IMR-90 (cell line): ENCODE measurements at regions not wholly inside any gene's neighbourhood (a gene's known extent, or its start where the extent isn't known, plus 50 kb on each side); places are given as distances from the start of the nearest gene placed in this dataset.

Experiments
- ATAC-seq: fragments of 200-7000 bp; cut with Tn5 transposase; 2 replicates; pipeline ENCODE4 v1.9.1; 2020; ENCODE audit warnings: low read depth, mild to moderate bottlenecking, moderate library complexity
- BruUV-seq: library from RNA; stranded (reverse); fragments of 400-500 nt; replicated peaks from 2 replicates; lab custom pipeline; 2021; lab: Mats Ljungman, UMichigan
- CTCF ChIA-PET: fragments of 300-600 bp; formaldehyde crosslinking; extraction: SDS; loops from one replicate; lab custom pipeline; 2021; ENCODE audit warnings: antibody characterized with exemption; lab: Yijun Ruan, JAX
- POLR2A ChIA-PET: fragments of 300-600 bp; sonication (Branson Sonifier 250); formaldehyde crosslinking; loops from one replicate; lab custom pipeline; 2022; ENCODE audit warnings: antibody characterized with exemption; ENCODE audit not compliant: unreplicated experiment; lab: Charles Lee
- DNase-seq: peaks from one replicate; pipeline ENCODE4 v3.0.0; 2013
- H2AFZ ChIP-seq: replicated peaks from 2 replicates; pipeline ENCODE3; 2013; ENCODE audit warnings: low read length, mild to moderate bottlenecking; ENCODE audit not compliant: poor library complexity
- H2AK5ac ChIP-seq: 2 replicates; pipeline ENCODE4 v1.6.1; 2013; ENCODE audit warnings: low read depth, low read length, inconsistent platforms
- H2AK9ac ChIP-seq: replicated peaks from 2 replicates; pipeline ENCODE3; 2013; ENCODE audit warnings: mild to moderate bottlenecking, low read depth, low read length, moderate library complexity; ENCODE audit not compliant: poor library complexity
- H2BK120ac ChIP-seq: 2 replicates; pipeline ENCODE4 v1.6.1; 2013; ENCODE audit warnings: low read depth, low read length, inconsistent platforms
- H2BK15ac ChIP-seq: 3 replicates; pipeline ENCODE4 v1.6.1; 2013; ENCODE audit warnings: low read depth, low read length, inconsistent platforms
- H2BK20ac ChIP-seq: 2 replicates; pipeline ENCODE4 v1.6.1; 2013; ENCODE audit warnings: low read depth, mild to moderate bottlenecking, inconsistent platforms, low read length, moderate library complexity
- H2BK5ac ChIP-seq: 2 replicates; pipeline ENCODE4 v1.6.1; 2013; ENCODE audit warnings: mild to moderate bottlenecking, low read depth, low read length, inconsistent platforms; ENCODE audit not compliant: poor library complexity, severe bottlenecking
- H3K14ac ChIP-seq: replicated peaks from 2 replicates; pipeline ENCODE4 v1.6.1; 2013; ENCODE audit warnings: low read depth, low read length, inconsistent platforms
- H3K18ac ChIP-seq: 2 replicates; pipeline ENCODE4 v1.6.1; 2013; ENCODE audit warnings: low read depth, low read length, control low read depth
- H3K23ac ChIP-seq: 2 replicates; pipeline ENCODE4 v1.6.1; 2013; ENCODE audit warnings: low read depth, low read length, inconsistent platforms
- H3K27ac ChIP-seq: 2 replicates; pipeline ENCODE4 v1.5.1; 2013; ENCODE audit warnings: mild to moderate bottlenecking, control low read depth, low read length; ENCODE audit not compliant: insufficient read depth
- H3K27me3 ChIP-seq: 2 replicates; pipeline ENCODE4 v1.6.1; 2013; ENCODE audit warnings: low read length; ENCODE audit not compliant: control insufficient read depth, insufficient read depth
- H3K36me3 ChIP-seq: 2 replicates; pipeline ENCODE4 v1.6.1; 2013; ENCODE audit warnings: low read length, mixed read lengths; ENCODE audit not compliant: control insufficient read depth, insufficient read depth
- H3K4ac ChIP-seq: 2 replicates; pipeline ENCODE4 v1.6.1; 2013; ENCODE audit warnings: low read depth, low read length, inconsistent platforms
- H3K4me1 ChIP-seq: 2 replicates; pipeline ENCODE4 v1.6.1; 2013; ENCODE audit warnings: low read length, mixed read lengths; ENCODE audit not compliant: control insufficient read depth, insufficient read depth
- H3K4me2 ChIP-seq: 2 replicates; pipeline ENCODE4 v1.6.1; 2013; ENCODE audit warnings: low read depth, mild to moderate bottlenecking, control low read depth, low read length, moderate library complexity
- H3K4me3 ChIP-seq: 2 replicates; pipeline ENCODE4 v1.5.1; 2013; ENCODE audit warnings: low read depth, mild to moderate bottlenecking, control low read depth, low read length, moderate library complexity; ENCODE audit not compliant: insufficient read depth
- H3K56ac ChIP-seq: 2 replicates; pipeline ENCODE4 v1.6.1; 2013; ENCODE audit warnings: low read length, inconsistent platforms; ENCODE audit not compliant: insufficient read depth; ENCODE audit errors: extremely low read depth
- H3K79me1 ChIP-seq, 2 experiments: 2 replicates each; pipeline ENCODE4 v1.6.1; 2013; ENCODE audit warnings: low read length in 2 of 2, inconsistent platforms in 1 of 2, low read depth in 1 of 2
- H3K9ac ChIP-seq: 2 replicates; pipeline ENCODE4 v1.6.1; 2013; ENCODE audit warnings: low read depth, low read length, control low read depth
- H3K9me1 ChIP-seq: 2 replicates; pipeline ENCODE4 v1.6.1; 2013; ENCODE audit warnings: low read length, inconsistent platforms; ENCODE audit not compliant: insufficient read depth
- H3K9me3 ChIP-seq: 2 replicates; pipeline ENCODE4 v1.6.1; 2013; ENCODE audit warnings: low read length; ENCODE audit not compliant: control insufficient read depth, insufficient read depth
- H4K20me1 ChIP-seq: 2 replicates; pipeline ENCODE4 v1.6.1; 2013; ENCODE audit warnings: low read length, inconsistent platforms; ENCODE audit not compliant: insufficient read depth
- H4K5ac ChIP-seq: 2 replicates; pipeline ENCODE4 v1.6.1; 2013; ENCODE audit warnings: mild to moderate bottlenecking, low read depth, low read length, control low read depth
- H4K8ac ChIP-seq, 2 experiments: 2 replicates each; pipeline ENCODE4 v1.6.1; 2013; ENCODE audit warnings: low read depth in 2 of 2, low read length in 2 of 2, control low read depth in 1 of 2, inconsistent platforms in 1 of 2
- H4K91ac ChIP-seq: 2 replicates; pipeline ENCODE4 v1.6.1; 2013; ENCODE audit warnings: low read depth, low read length, inconsistent platforms; ENCODE audit not compliant: insufficient read depth
- BHLHE40 ChIP-seq: fragments of 150-350 bp; IDR thresholded peaks from 2 replicates; pipeline ENCODE4 v1.6.1; 2016; ENCODE audit warnings: mild to moderate bottlenecking, low read depth, low read length
- CEBPB ChIP-seq: IDR thresholded peaks from 2 replicates; pipeline ENCODE4 v1.6.1; 2012; ENCODE audit warnings: low read depth, low read length, improper control_type of control experiment
- CHD1 ChIP-seq: IDR thresholded peaks from 2 replicates; pipeline ENCODE4 v1.6.1; 2012; ENCODE audit warnings: low read depth, low read length, improper control_type of control experiment
- FOS ChIP-seq: fragments of 150-350 bp; IDR thresholded peaks from 2 replicates; pipeline ENCODE4 v1.6.1; 2016; ENCODE audit warnings: low read depth, low read length
- MAFK ChIP-seq: IDR thresholded peaks from 2 replicates; pipeline ENCODE4 v1.6.1; 2012; ENCODE audit warnings: low read depth, low read length, improper control_type of control experiment
- MAZ ChIP-seq: IDR thresholded peaks from 2 replicates; pipeline ENCODE4 v1.6.1; 2012; ENCODE audit warnings: low read depth, mild to moderate bottlenecking, low read length, improper control_type of control experiment, moderate library complexity, borderline replicate concordance
- MXI1 ChIP-seq: IDR thresholded peaks from 2 replicates; pipeline ENCODE4 v1.6.1; 2012; ENCODE audit warnings: low read depth, mild to moderate bottlenecking, low read length, moderate library complexity, borderline replicate concordance
- NFE2L2 ChIP-seq: fragments of 150-350 bp; IDR thresholded peaks from 2 replicates; pipeline ENCODE4 v1.6.1; 2016; ENCODE audit warnings: low read depth, mild to moderate bottlenecking, low read length
- POLR2A ChIP-seq: IDR thresholded peaks from 2 replicates; pipeline ENCODE4 v1.6.1; 2012; ENCODE audit warnings: mild to moderate bottlenecking, low read depth, low read length
- RAD21 ChIP-seq: IDR thresholded peaks from 2 replicates; pipeline ENCODE4 v1.6.1; 2012; ENCODE audit warnings: low read length, improper control_type of control experiment
- RCOR1 ChIP-seq: IDR thresholded peaks from 2 replicates; pipeline ENCODE4 v1.6.1; 2012; ENCODE audit warnings: mild to moderate bottlenecking, low read length, improper control_type of control experiment; ENCODE audit not compliant: insufficient replicate concordance
- RFX5 ChIP-seq: IDR thresholded peaks from 2 replicates; pipeline ENCODE4 v1.8.0; 2012; ENCODE audit warnings: low read depth, mild to moderate bottlenecking, low read length, moderate library complexity
- SMC3 ChIP-seq: fragments of 150-350 bp; IDR thresholded peaks from 2 replicates; pipeline ENCODE4 v1.6.1; 2016; ENCODE audit warnings: low read depth, mild to moderate bottlenecking, antibody characterized with exemption, low read length, moderate library complexity
- WGBS, 2 experiments: methylation state at CpG; one replicate each; pipeline versions ENCODE4 v1.1.5 to v1.1.7; 2013; ENCODE audit warnings: missing lambda C conversion rate in 2 of 2; ENCODE audit not compliant: insufficient read length in 1 of 2; ENCODE audit errors: extremely low coverage in 2 of 2; 5-methylcytosine and 5-hydroxymethylcytosine counted together
- dilution Hi-C: fragments of 300-500 bp; cut with HindIII; formaldehyde crosslinking; loops from one replicate; pipeline ENCODE4 v1.14.3; 2018; ENCODE audit warnings: low sequenced_read_pairs; ENCODE audit not compliant: unreplicated experiment
- in situ Hi-C: fragments of 300-500 bp; cut with MboI; formaldehyde crosslinking; loops from 3 replicates; pipeline ENCODE4 v1.14.3; 2019; ENCODE audit warnings: low sequenced_read_pairs, inconsistent platforms, mixed read lengths
- intact Hi-C: fragments of 100-400 bp; cut with micrococcal nuclease; formaldehyde crosslinking; loops from 2 replicates; pipeline ENCODE4 v1.10.0; 2022
- TF ChIP-seq, protein P1 (sequence below): fragments of 150-350 bp; IDR thresholded peaks from 2 replicates; pipeline ENCODE4 v1.6.1; 2017; ENCODE audit warnings: mild to moderate bottlenecking, antibody characterized with exemption, low read length, low read depth
- TF ChIP-seq, protein P2 (sequence below): conservative IDR thresholded peaks from 2 replicates; pipeline ENCODE4 v1.5.1; 2012; ENCODE audit warnings: mild to moderate bottlenecking, low read depth, low read length, improper control_type of control experiment
- TF ChIP-seq, protein P3 (sequence below): fragments of 150-350 bp; IDR thresholded peaks from 2 replicates; pipeline ENCODE4 v1.6.1; 2016; ENCODE audit warnings: low read depth, mild to moderate bottlenecking, low read length, moderate library complexity, borderline replicate concordance

DNA sequence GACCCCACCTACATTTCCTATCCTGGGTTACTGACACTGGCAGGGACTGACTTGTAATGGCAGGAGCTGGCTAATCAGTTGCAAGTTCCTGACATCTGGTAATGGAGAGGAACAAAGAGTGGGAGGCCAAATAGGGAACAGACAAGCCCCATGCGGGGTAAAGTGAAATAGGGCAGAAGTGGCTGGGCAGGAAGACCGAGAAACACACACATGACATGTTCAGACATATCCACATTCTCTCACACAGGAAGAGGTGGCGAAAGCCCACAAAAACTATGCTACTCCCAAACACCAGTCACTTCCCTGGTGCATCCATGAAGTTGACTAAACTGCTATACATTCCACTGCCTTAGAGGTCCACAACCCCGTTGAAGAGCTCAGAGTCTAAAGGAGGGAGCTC lies 394.1 kb upstream of the TBL1XR1 start:
- no peak for DNase-seq

More for the DNA sequence above, 394.1 kb upstream of the TBL1XR1 start:
- no peak overlapping the region for H3K4me2 ChIP-seq
- no peak overlapping the region for H3K4me3 ChIP-seq
- peaks cover 2% of the 10 kb centered on the region; the same call in 1 of the 2 replicates for H3K9me3 ChIP-seq
- peak overlapping the region; percentile 22 for H2BK5ac ChIP-seq
- H2BK120ac ChIP-seq: peak overlapping the region; percentile 86
- H2BK20ac ChIP-seq: peak overlapping the region; percentile 72
- peak overlapping the region; percentile 56 for H4K5ac ChIP-seq
- H2AK9ac ChIP-seq: peak overlapping the region; percentile 37
- H3K9me1 ChIP-seq: peaks cover 3% of the 10 kb centered on the region
- no peak overlapping the region for H3K56ac ChIP-seq
- ChIA-PET POLR2A (no interaction called here), CTCF (interaction anchor here (1.3 kb wide), 1 partner anchor 20 kb away, joined by 3 read pairs; no protein-coding TSS in a partner anchor)
- peak overlapping the region; percentile 1 to 64; a peak in 2 of 4 replicates for H4K8ac ChIP-seq
- in situ Hi-C loops (no loop called here), intact Hi-C loops (loop anchor here (10.0 kb wide), 1 partner anchor 397 kb away; the partner anchor contains the start of gene TBL1XR1), dilution Hi-C loops (no loop called here)
- H4K20me1 ChIP-seq: no peaks in the 10 kb centered on the region
- H3K36me3 ChIP-seq: no peaks in the 10 kb centered on the region
- H3K27ac ChIP-seq: 0 out of 2 replicates have a peak overlapping the region, but pooled peaks have one; percentile 1
- TF ChIP-seq, protein P1, sequence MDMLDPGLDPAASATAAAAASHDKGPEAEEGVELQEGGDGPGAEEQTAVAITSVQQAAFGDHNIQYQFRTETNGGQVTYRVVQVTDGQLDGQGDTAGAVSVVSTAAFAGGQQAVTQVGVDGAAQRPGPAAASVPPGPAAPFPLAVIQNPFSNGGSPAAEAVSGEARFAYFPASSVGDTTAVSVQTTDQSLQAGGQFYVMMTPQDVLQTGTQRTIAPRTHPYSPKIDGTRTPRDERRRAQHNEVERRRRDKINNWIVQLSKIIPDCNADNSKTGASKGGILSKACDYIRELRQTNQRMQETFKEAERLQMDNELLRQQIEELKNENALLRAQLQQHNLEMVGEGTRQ: no peak
- no peak for TF ChIP-seq SMC3
- no peak for TF ChIP-seq RFX5
- TF ChIP-seq MAFK: no peak
- TF ChIP-seq, protein P2, sequence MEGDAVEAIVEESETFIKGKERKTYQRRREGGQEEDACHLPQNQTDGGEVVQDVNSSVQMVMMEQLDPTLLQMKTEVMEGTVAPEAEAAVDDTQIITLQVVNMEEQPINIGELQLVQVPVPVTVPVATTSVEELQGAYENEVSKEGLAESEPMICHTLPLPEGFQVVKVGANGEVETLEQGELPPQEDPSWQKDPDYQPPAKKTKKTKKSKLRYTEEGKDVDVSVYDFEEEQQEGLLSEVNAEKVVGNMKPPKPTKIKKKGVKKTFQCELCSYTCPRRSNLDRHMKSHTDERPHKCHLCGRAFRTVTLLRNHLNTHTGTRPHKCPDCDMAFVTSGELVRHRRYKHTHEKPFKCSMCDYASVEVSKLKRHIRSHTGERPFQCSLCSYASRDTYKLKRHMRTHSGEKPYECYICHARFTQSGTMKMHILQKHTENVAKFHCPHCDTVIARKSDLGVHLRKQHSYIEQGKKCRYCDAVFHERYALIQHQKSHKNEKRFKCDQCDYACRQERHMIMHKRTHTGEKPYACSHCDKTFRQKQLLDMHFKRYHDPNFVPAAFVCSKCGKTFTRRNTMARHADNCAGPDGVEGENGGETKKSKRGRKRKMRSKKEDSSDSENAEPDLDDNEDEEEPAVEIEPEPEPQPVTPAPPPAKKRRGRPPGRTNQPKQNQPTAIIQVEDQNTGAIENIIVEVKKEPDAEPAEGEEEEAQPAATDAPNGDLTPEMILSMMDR: no peak
- no peak for TF ChIP-seq RAD21
- no peak for TF ChIP-seq NFE2L2
- TF ChIP-seq, protein P3, sequence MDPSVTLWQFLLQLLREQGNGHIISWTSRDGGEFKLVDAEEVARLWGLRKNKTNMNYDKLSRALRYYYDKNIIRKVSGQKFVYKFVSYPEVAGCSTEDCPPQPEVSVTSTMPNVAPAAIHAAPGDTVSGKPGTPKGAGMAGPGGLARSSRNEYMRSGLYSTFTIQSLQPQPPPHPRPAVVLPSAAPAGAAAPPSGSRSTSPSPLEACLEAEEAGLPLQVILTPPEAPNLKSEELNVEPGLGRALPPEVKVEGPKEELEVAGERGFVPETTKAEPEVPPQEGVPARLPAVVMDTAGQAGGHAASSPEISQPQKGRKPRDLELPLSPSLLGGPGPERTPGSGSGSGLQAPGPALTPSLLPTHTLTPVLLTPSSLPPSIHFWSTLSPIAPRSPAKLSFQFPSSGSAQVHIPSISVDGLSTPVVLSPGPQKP: no peak
- TF ChIP-seq CEBPB: no peak
- TF ChIP-seq MXI1: no peak
- TF ChIP-seq POLR2A: no peak
- TF ChIP-seq BHLHE40: no peak
- no peak for TF ChIP-seq MAZ
- TF ChIP-seq FOS: no peak
- TF ChIP-seq RCOR1: no peak
- no peak for TF ChIP-seq CHD1
- H3K23ac ChIP-seq: peak overlapping the region; percentile 56; the same call in 1 of the 2 replicates
- H2BK15ac ChIP-seq: peak overlapping the region; percentile 95; the same call in 2 of the 3 replicates
- H3K14ac ChIP-seq: peak overlapping the region; percentile 50
- no CpG with 5 or more reads among the region's 4 CpGs for WGBS, 2 experiments
- H2AK5ac ChIP-seq: peak overlapping the region; percentile 41
- H3K4me1 ChIP-seq: peaks cover 15% of the 10 kb centered on the region
- H3K27me3 ChIP-seq: no peaks in the 10 kb centered on the region
- H3K18ac ChIP-seq: peak overlapping the region; percentile 39
- no peak overlapping the region for H3K9ac ChIP-seq
- no peaks in the 10 kb centered on the region for H3K79me1 ChIP-seq
- H3K4ac ChIP-seq: peak overlapping the region; percentile 66
- BruUV-seq: no TSS peak
- peak overlapping the region; percentile 55 for H4K91ac ChIP-seq
- peak overlapping the region; percentile 56 for H2AFZ ChIP-seq
- ATAC-seq: no peak
